Epithelial cell of proximal tubule (primary cell): ENCODE measurements at regions not wholly inside any gene's neighbourhood (a gene's known extent, or its start where the extent isn't known, plus 50 kb on each side); places are given as distances from the start of the nearest gene placed in this dataset.

Source experiments
- DNase-seq: peaks from one replicate; pipeline ENCODE4 v3.0.0-alpha.2; 2011; ENCODE audit warnings: low read depth
- H3K4me3 ChIP-seq: 2 replicates; pipeline ENCODE4 v1.5.1; 2011; ENCODE audit warnings: low read depth, mild to moderate bottlenecking, low read length
- CTCF ChIP-seq: conservative IDR thresholded peaks from 2 replicates; pipeline ENCODE4 v1.5.1; 2012; ENCODE audit warnings: low read depth, mild to moderate bottlenecking, low read length

GRCh38 chr22:49292909-49293308 lies 534.8 kb downstream of the BRD1 start:
- no peak for DNase-seq
- TF ChIP-seq CTCF = no peak
- H3K4me3 ChIP-seq = no peak overlapping the region

GRCh38 chr22:49291781-49292180 lies 535.9 kb downstream of the BRD1 start:
- H3K4me3 ChIP-seq = no peak overlapping the region
- no peak for DNase-seq
- TF ChIP-seq CTCF = no peak

GRCh38 chr22:49291169-49291568 lies 536.5 kb downstream of the BRD1 start:
- no peak for DNase-seq
- TF ChIP-seq CTCF = no peak
- no peak overlapping the region for H3K4me3 ChIP-seq

- TF ChIP-seq CTCF = no peak
These were observed 537.0 kb downstream of the BRD1 start for GRCh38 chr22:49290711-49291110.

GRCh38 chr22:49289822-49290679 lies 537.6 kb downstream of the BRD1 start:
- H3K4me3 ChIP-seq = no peak overlapping the region
- TF ChIP-seq CTCF = no peak
- no peak for DNase-seq

More at GRCh38 chr22:49290711-49291110, 537.0 kb downstream of the BRD1 start:
- no peak for DNase-seq
- no peak overlapping the region for H3K4me3 ChIP-seq

- no peak overlapping the region for H3K4me3 ChIP-seq
- no peak for TF ChIP-seq CTCF
- DNase-seq = no peak
These were observed 541.4 kb downstream of the BRD1 start for GRCh38 chr22:49286181-49286760.
